ENCODE measurements at regions not wholly inside any gene's neighbourhood (a gene's known extent, or its start where the extent isn't known, plus 50 kb on each side); places are given as distances from the start of the nearest gene placed in this dataset.

- TF ChIP-seq CTCF (IDR thresholded peaks at IDR 0.05), result no peak
- Histone ChIP-seq H3K36me3 (no peaks in the 10 kb centered on the region), H3K27ac (no peak overlapping the region), H3K9me3 (no peaks in the 10 kb centered on the region), H3K4me3 (no peak overlapping the region), H3K4me1 (no peaks in the 10 kb centered on the region), H3K27me3 (no peaks in the 10 kb centered on the region)
- DNase-seq (ENCODE audit: low spot score), result no peak
Measured at GRCh38 chr4:84050015-84050414, 449.1 kb downstream of the NKX6-1 start.

GRCh38 chr4:84046551-84046950 lies 452.5 kb downstream of the NKX6-1 start:
- H3K27me3 ChIP-seq, result no peaks in the 10 kb centered on the region
- no peak overlapping the region for H3K27ac ChIP-seq
- DNase-seq (ENCODE audit: low spot score), result no peak
- TF ChIP-seq CTCF (IDR thresholded peaks at IDR 0.05), result no peak
- H3K9me3 ChIP-seq, result no peaks in the 10 kb centered on the region
- H3K36me3 ChIP-seq, result no peaks in the 10 kb centered on the region
- H3K4me1 ChIP-seq, result no peaks in the 10 kb centered on the region
- H3K4me3 ChIP-seq, result no peak overlapping the region

DNA sequence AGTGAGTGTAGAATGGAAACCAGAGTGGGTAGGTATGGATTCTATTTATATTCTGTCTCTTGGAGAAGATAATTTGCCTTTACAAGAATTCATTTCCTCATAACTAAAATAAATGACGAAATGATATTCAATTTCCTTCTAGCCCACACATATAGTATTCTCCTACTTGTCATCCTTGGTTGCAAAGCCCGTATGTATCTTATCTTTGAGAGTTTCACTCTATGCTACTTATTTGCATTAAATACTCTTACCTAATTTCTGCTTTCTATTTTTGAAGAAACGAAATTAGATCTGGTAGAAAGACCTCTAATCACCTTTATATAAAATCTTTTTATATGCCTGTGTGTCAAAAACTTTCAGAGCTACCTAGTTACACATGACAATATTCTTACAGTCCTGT lies 457.7 kb downstream of the NKX6-1 start:
- no peaks in the 10 kb centered on the region for H3K36me3 ChIP-seq
- TF ChIP-seq CTCF (IDR thresholded peaks at IDR 0.05), result no peak
- no peaks in the 10 kb centered on the region for H3K9me3 ChIP-seq
- DNase-seq (ENCODE audit: low spot score), result no peak
- no peaks in the 10 kb centered on the region for H3K4me1 ChIP-seq
- H3K27ac ChIP-seq, result no peak overlapping the region
- no peak overlapping the region for H3K4me3 ChIP-seq
- H3K27me3 ChIP-seq, result no peaks in the 10 kb centered on the region

GRCh38 chr4:84035568-84035967 lies 463.5 kb downstream of the NKX6-1 start:
- Histone ChIP-seq H3K9me3 (no peaks in the 10 kb centered on the region), H3K27me3 (no peaks in the 10 kb centered on the region), H3K36me3 (no peaks in the 10 kb centered on the region), H3K4me1 (no peaks in the 10 kb centered on the region), H3K4me3 (no peak overlapping the region), H3K27ac (no peak overlapping the region)
- TF ChIP-seq CTCF (IDR thresholded peaks at IDR 0.05), result no peak
- DNase-seq (ENCODE audit: low spot score), result no peak

GRCh38 chr4:84032372-84032771 lies 466.7 kb downstream of the NKX6-1 start:
- Histone ChIP-seq H3K27me3 (no peaks in the 10 kb centered on the region), H3K27ac (no peak overlapping the region), H3K4me3 (no peak overlapping the region), H3K36me3 (no peaks in the 10 kb centered on the region), H3K9me3 (no peaks in the 10 kb centered on the region), H3K4me1 (no peaks in the 10 kb centered on the region)
- DNase-seq (ENCODE audit: low spot score), result no peak
- no peak for TF ChIP-seq CTCF (IDR thresholded peaks at IDR 0.05)

GRCh38 chr4:84031401-84031800 lies 467.7 kb downstream of the NKX6-1 start:
- Histone ChIP-seq H3K9me3 (no peaks in the 10 kb centered on the region), H3K4me1 (no peaks in the 10 kb centered on the region), H3K27ac (no peak overlapping the region), H3K27me3 (no peaks in the 10 kb centered on the region), H3K4me3 (no peak overlapping the region), H3K36me3 (no peaks in the 10 kb centered on the region)
- no peak for TF ChIP-seq CTCF (IDR thresholded peaks at IDR 0.05)
- DNase-seq (ENCODE audit: low spot score), result no peak

All from right atrium auricular region (tissue), 2 donors.